Lower leg skin (tissue), 4 donors: ENCODE measurements at regions not wholly inside any gene's neighbourhood (a gene's known extent, or its start where the extent isn't known, plus 50 kb on each side); places are given as distances from the start of the nearest gene placed in this dataset.
"Not testable (repeated sequence)": the region's sequence is repeated elsewhere in the genome, so short reads cannot be mapped to it uniquely, and the experiment has no call there.

ENCODE experiments used
- DNase-seq, 2 donors: peaks; one replicate each; pipeline ENCODE4 v3.0.0-alpha.2; 2019; ENCODE audit warnings: low spot score in 2 of 2
- H3K4me3 ChIP-seq: fragments of 200-600 bp; sonication (generic); 2 replicates; pipeline ENCODE4 v1.5.1; 2017; ENCODE audit warnings: mild to moderate bottlenecking, low read depth; ENCODE audit not compliant: poor library complexity, severe bottlenecking
- POLR2A ChIP-seq, 2 donors: fragments of 450-650 bp; IDR thresholded peaks; one replicate each; pipeline ENCODE4 v1.6.1; 2016 to 2017; ENCODE audit warnings: antibody characterized with exemption in 2 of 2, mild to moderate bottlenecking in 1 of 2, moderate library complexity in 1 of 2
- WGBS, 2 donors: methylation state at CpG; one replicate each; pipeline ENCODE4 v1.1.5; 2018; 5-methylcytosine and 5-hydroxymethylcytosine counted together
- intact Hi-C: fragments of 100-400 bp; cut with DNase I; formaldehyde crosslinking; loops from one replicate; pipeline ENCODE4 v1.15.0; 2023; ENCODE audit warnings: low total_unique reads
- TF ChIP-seq, protein P1 (sequence below), 3 donors: fragments of 450-650 bp; IDR thresholded peaks; one replicate each; pipeline ENCODE4 v1.5.1; 2016; ENCODE audit warnings: antibody characterized with exemption in 3 of 3, mild to moderate bottlenecking in 3 of 3, moderate library complexity in 2 of 3

- DNase-seq = no peak
- H3K4me3 ChIP-seq = no peak overlapping the region
- TF ChIP-seq, protein P1, sequence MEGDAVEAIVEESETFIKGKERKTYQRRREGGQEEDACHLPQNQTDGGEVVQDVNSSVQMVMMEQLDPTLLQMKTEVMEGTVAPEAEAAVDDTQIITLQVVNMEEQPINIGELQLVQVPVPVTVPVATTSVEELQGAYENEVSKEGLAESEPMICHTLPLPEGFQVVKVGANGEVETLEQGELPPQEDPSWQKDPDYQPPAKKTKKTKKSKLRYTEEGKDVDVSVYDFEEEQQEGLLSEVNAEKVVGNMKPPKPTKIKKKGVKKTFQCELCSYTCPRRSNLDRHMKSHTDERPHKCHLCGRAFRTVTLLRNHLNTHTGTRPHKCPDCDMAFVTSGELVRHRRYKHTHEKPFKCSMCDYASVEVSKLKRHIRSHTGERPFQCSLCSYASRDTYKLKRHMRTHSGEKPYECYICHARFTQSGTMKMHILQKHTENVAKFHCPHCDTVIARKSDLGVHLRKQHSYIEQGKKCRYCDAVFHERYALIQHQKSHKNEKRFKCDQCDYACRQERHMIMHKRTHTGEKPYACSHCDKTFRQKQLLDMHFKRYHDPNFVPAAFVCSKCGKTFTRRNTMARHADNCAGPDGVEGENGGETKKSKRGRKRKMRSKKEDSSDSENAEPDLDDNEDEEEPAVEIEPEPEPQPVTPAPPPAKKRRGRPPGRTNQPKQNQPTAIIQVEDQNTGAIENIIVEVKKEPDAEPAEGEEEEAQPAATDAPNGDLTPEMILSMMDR (IDR thresholded peaks at IDR 0.05) = no peak
- no peak for TF ChIP-seq POLR2A (IDR thresholded peaks at IDR 0.05)
- intact Hi-C loops = no loop called here
Observed at GRCh38 chr7:119737390-119737789, 535.6 kb upstream of the KCND2 start.

GRCh38 chr7:119745280-119745679, 527.7 kb upstream of the KCND2 start:
- DNase-seq, intact Hi-C loops, H3K4me3 ChIP-seq: not testable (repeated sequence)
- 83 to 90% methylated on average over 1 of the region's 1 CpG for WGBS, 2 donors

- DNase-seq = no peak
- intact Hi-C loops = no loop called here
- no peak overlapping the region for H3K4me3 ChIP-seq
- TF ChIP-seq POLR2A (IDR thresholded peaks at IDR 0.05) = no peak
- TF ChIP-seq, protein P1 (IDR thresholded peaks at IDR 0.05) = no peak
- WGBS, 2 donors = 19 to 30% methylated on average over 1 of the region's 1 CpG
Observed at GRCh38 chr7:119748251-119748860, 524.6 kb upstream of the KCND2 start.

DNA sequence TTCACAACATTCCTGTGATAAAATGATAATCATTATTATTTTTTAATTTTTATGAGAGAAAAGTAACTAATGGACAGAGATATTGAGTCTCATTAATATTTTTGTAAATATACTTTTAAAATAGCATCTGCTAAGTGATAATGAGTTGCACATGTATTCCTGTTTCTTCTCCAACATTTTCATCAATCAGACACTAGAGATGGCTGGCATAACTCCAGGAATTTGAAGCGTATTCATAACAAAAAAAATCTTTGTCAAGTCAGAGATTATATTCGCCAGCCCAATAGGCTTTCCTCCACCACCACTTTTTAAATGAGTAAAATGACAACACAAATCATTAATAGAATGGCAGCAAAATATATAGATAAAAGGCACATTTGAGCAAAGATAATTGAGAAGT, 524.0 kb upstream of the KCND2 start:
- no peak for DNase-seq
- intact Hi-C loops = no loop called here
- 21 to 27% methylated on average over 2 of the region's 2 CpGs for WGBS, 2 donors
- TF ChIP-seq POLR2A (IDR thresholded peaks at IDR 0.05) = no peak
- TF ChIP-seq, protein P1 (IDR thresholded peaks at IDR 0.05) = no peak
- H3K4me3 ChIP-seq = no peak overlapping the region

GRCh38 chr7:119756687-119757086, 516.3 kb upstream of the KCND2 start:
- DNase-seq = no peak
- TF ChIP-seq, protein P1 (IDR thresholded peaks at IDR 0.05) = no peak
- no peak for TF ChIP-seq POLR2A (IDR thresholded peaks at IDR 0.05)
- intact Hi-C loops = no loop called here
- H3K4me3 ChIP-seq = no peak overlapping the region

GRCh38 chr7:119758254-119758653, 514.7 kb upstream of the KCND2 start:
- no peak for DNase-seq
- no peak overlapping the region for H3K4me3 ChIP-seq
- no peak for TF ChIP-seq POLR2A (IDR thresholded peaks at IDR 0.05)
- TF ChIP-seq, protein P1 (IDR thresholded peaks at IDR 0.05) = no peak
- intact Hi-C loops = no loop called here
